Liver (tissue), 8 donors: ENCODE measurements at regions not wholly inside any gene's neighbourhood (a gene's known extent, or its start where the extent isn't known, plus 50 kb on each side); places are given as distances from the start of the nearest gene placed in this dataset.

Experiments used
- DNase-seq: peaks from one replicate; pipeline ENCODE4 v3.0.0-alpha.2; 2017; ENCODE audit warnings: low spot score
- H3K27ac ChIP-seq, 2 donors: one replicate each; pipeline ENCODE4 v1.7.0; 2013; ENCODE audit warnings: inconsistent platforms in 2 of 2, low read length in 2 of 2, control low read depth in 1 of 2, low read depth in 1 of 2, mild to moderate bottlenecking in 1 of 2
- H3K27me3 ChIP-seq, 4 donors: one replicate each; pipeline versions ENCODE4 v1.6.1 to v1.7.0; 2013; ENCODE audit warnings: low read length in 3 of 4, inconsistent platforms in 1 of 4, mild to moderate bottlenecking in 1 of 4, moderate library complexity in 1 of 4; ENCODE audit not compliant: control insufficient read depth in 4 of 4, insufficient read depth in 4 of 4
- H3K36me3 ChIP-seq, 4 donors: one replicate each; pipeline versions ENCODE4 v1.6.1 to v1.7.0; 2013; ENCODE audit warnings: low read length in 3 of 4, mild to moderate bottlenecking in 3 of 4, low read depth in 1 of 4, moderate library complexity in 1 of 4; ENCODE audit not compliant: control insufficient read depth in 4 of 4, insufficient read depth in 3 of 4
- H3K4me1 ChIP-seq, 4 donors: one replicate each; pipeline versions ENCODE4 v1.6.1 to v1.7.0; 2013; ENCODE audit warnings: low read length in 3 of 4, mild to moderate bottlenecking in 3 of 4, moderate library complexity in 1 of 4; ENCODE audit not compliant: control insufficient read depth in 4 of 4, insufficient read depth in 4 of 4
- H3K4me3 ChIP-seq, 3 donors: one replicate each; pipeline versions ENCODE4 v1.6.1 to v1.7.0; 2013; ENCODE audit warnings: low read length in 3 of 3, control low read depth in 1 of 3, low read depth in 1 of 3, mild to moderate bottlenecking in 1 of 3
- H3K9ac ChIP-seq, 2 donors: one replicate each; pipeline ENCODE4 v1.7.0; 2013; ENCODE audit warnings: low read length in 2 of 2, mild to moderate bottlenecking in 2 of 2, moderate library complexity in 2 of 2, control low read depth in 1 of 2, low read depth in 1 of 2
- H3K9me3 ChIP-seq, 4 donors: one replicate each; pipeline versions ENCODE4 v1.6.1 to v1.7.0; 2013; ENCODE audit warnings: low read length in 3 of 4; ENCODE audit not compliant: control insufficient read depth in 4 of 4
- ATF3 ChIP-seq: IDR thresholded peaks from 2 replicates; pipeline ENCODE4 v1.6.1; 2016; ENCODE audit warnings: antibody characterized with exemption
- EGR1 ChIP-seq, 2 donors: IDR thresholded peaks; 2 replicates each; pipeline ENCODE4 v1.6.1; 2016 to 2018; ENCODE audit warnings: antibody characterized with exemption in 2 of 2, low read depth in 2 of 2
- FOXA2 ChIP-seq: IDR thresholded peaks from 2 replicates; pipeline ENCODE4 v1.6.1; 2016; ENCODE audit warnings: antibody characterized with exemption
- GABPA ChIP-seq, 2 donors: IDR thresholded peaks in 1 of 2; conservative IDR thresholded peaks in 1 of 2; 2 replicates each; pipeline ENCODE4 v1.6.1; 2016; ENCODE audit warnings: antibody characterized with exemption in 2 of 2, mild to moderate bottlenecking in 1 of 2, moderate library complexity in 1 of 2
- HNF4A ChIP-seq, 2 donors: conservative IDR thresholded peaks; 2 replicates each; pipeline ENCODE4 v1.6.1; 2016; ENCODE audit warnings: antibody characterized with exemption in 2 of 2, mild to moderate bottlenecking in 2 of 2
- NR2F2 ChIP-seq: IDR thresholded peaks from 2 replicates; pipeline ENCODE4 v1.6.1; 2016; ENCODE audit warnings: antibody characterized with exemption
- RXRA ChIP-seq, 2 donors: IDR thresholded peaks; 2 replicates each; pipeline ENCODE4 v1.6.1; 2017 to 2018; ENCODE audit warnings: antibody characterized with exemption in 2 of 2, mild to moderate bottlenecking in 1 of 2
- TAF1 ChIP-seq: conservative IDR thresholded peaks from 2 replicates; pipeline ENCODE4 v1.6.1; 2016; ENCODE audit warnings: antibody characterized with exemption, mild to moderate bottlenecking
- YY1 ChIP-seq: IDR thresholded peaks from 2 replicates; pipeline ENCODE4 v1.6.1; 2016; ENCODE audit warnings: antibody characterized with exemption, mild to moderate bottlenecking
- ZBTB33 ChIP-seq: IDR thresholded peaks from 2 replicates; pipeline ENCODE4 v1.6.1; 2016; ENCODE audit warnings: antibody characterized with exemption
- WGBS: extraction: QIAGEN DNeasy Blood & Tissue Kit; methylation state at CpG from one replicate; pipeline ENCODE4 v1.1.7; 2013; 5-methylcytosine and 5-hydroxymethylcytosine counted together
- TF ChIP-seq, protein P1 (sequence below): IDR thresholded peaks from 2 replicates; pipeline ENCODE4 v1.6.1; 2016; ENCODE audit warnings: antibody characterized with exemption
- TF ChIP-seq, protein P2 (sequence below): fragments of 150-350 bp; IDR thresholded peaks from 2 replicates; pipeline ENCODE4 v1.5.1; 2017; ENCODE audit warnings: improper control_type of control experiment, low read depth, low read length; ENCODE audit not compliant: missing input control
- donor health status: healthy.
- donor health status: healthy.
- donor health status: healthy.
- donor health status: healthy.
- donor health status: healthy.

DNA sequence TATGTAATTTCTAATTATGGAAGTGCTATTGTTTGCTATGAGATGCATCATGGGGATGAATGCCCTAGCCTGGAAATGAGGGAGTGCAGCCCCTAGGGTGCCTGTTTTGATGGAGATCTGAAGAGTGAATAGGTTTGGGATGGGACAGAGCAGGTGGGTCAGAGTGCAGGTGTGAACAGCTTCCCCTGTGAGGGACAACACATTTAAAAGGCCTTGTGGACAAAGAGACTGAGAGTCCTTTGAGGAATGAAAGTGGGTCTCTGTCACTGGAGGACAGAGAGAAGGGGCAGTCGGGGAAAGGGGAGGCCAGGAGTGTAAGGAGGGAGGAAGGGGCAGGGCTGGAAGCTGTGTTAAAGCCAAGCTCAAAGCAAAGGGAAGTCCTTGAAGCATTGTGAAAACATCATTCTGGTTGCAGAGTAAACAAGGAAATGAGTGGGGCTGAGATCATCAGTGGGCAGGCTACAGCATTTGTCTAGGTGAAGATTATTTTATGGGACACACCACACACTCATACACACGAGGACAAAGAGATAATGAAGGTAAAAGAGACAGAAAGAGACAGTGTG lies 877.6 kb downstream of the SLC4A3 start:
- DNase-seq = no peak
- Histone ChIP-seq H3K4me3 (no peak overlapping the region), H3K27ac (no peak overlapping the region), H3K4me1 (no peaks in the 10 kb centered on the region), H3K9ac (no peak overlapping the region), H3K36me3 (no peaks in the 10 kb centered on the region), H3K9me3 (peaks cover 0 to 10% (median under 1%) of the 10 kb centered on the region in 4 donors), H3K27me3 (peaks cover 0 to 2% (median 0%) of the 10 kb centered on the region in 4 donors)
- 17% methylated on average over 2 of the region's 2 CpGs for WGBS
- no peak for TF ChIP-seq NR2F2
- no peak for TF ChIP-seq RXRA (IDR thresholded peaks at IDR 0.05)
- no peak for TF ChIP-seq FOXA2
- TF ChIP-seq, protein P1, sequence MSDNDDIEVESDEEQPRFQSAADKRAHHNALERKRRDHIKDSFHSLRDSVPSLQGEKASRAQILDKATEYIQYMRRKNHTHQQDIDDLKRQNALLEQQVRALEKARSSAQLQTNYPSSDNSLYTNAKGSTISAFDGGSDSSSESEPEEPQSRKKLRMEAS = no peak
- TF ChIP-seq GABPA (IDR thresholded peaks at IDR 0.05 in 1 of 2, conservative IDR thresholded peaks at IDR 0.05 in 1 of 2) = no peak
- no peak for TF ChIP-seq TAF1
- TF ChIP-seq ATF3 = no peak
- TF ChIP-seq HNF4A (conservative IDR thresholded peaks at IDR 0.05) = no peak

DNA sequence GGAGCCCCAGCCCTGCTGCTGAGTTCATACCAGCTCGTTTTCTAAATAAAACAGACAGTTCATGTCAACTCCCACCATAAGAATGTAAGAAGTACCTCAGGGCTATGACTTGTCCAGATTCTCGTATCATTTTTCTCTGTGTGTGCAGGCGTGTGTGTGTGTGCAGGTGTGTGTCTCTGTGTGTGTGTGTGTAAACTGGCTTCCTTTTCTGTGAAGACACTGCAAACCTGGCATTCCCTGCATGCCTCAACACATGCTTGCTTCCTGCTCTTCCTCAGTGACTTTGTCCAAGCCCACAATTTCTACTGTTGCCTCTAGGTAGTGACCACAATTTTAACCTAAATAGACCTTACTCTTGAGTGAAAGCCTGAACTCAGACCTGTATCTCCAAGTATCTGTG lies 879.0 kb downstream of the SLC4A3 start:
- Histone ChIP-seq H3K9me3 (peaks cover 0 to 5% (median under 1%) of the 10 kb centered on the region in 4 donors), H3K4me3 (no peak overlapping the region), H3K27ac (no peak overlapping the region), H3K4me1 (no peaks in the 10 kb centered on the region), H3K27me3 (peaks cover 0 to 2% (median 0%) of the 10 kb centered on the region in 4 donors), H3K36me3 (no peaks in the 10 kb centered on the region), H3K9ac (no peak overlapping the region)
- no peak for DNase-seq
- TF ChIP-seq, protein P1 = no peak
- TF ChIP-seq ZBTB33 (no peak), EGR1 (IDR thresholded peaks at IDR 0.05; ENCODE audit: low read depth in 2 of 2) (no peak), ATF3 (no peak)
- WGBS = 66% methylated on average over 3 of the region's 3 CpGs

- TF ChIP-seq EGR1 (IDR thresholded peaks at IDR 0.05; ENCODE audit: low read depth in 2 of 2) = no peak
- no peak for TF ChIP-seq RXRA (IDR thresholded peaks at IDR 0.05)
- TF ChIP-seq ZBTB33 = no peak
- TF ChIP-seq, protein P2, sequence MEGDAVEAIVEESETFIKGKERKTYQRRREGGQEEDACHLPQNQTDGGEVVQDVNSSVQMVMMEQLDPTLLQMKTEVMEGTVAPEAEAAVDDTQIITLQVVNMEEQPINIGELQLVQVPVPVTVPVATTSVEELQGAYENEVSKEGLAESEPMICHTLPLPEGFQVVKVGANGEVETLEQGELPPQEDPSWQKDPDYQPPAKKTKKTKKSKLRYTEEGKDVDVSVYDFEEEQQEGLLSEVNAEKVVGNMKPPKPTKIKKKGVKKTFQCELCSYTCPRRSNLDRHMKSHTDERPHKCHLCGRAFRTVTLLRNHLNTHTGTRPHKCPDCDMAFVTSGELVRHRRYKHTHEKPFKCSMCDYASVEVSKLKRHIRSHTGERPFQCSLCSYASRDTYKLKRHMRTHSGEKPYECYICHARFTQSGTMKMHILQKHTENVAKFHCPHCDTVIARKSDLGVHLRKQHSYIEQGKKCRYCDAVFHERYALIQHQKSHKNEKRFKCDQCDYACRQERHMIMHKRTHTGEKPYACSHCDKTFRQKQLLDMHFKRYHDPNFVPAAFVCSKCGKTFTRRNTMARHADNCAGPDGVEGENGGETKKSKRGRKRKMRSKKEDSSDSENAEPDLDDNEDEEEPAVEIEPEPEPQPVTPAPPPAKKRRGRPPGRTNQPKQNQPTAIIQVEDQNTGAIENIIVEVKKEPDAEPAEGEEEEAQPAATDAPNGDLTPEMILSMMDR = no peak
- no peak for TF ChIP-seq YY1
- H3K9ac ChIP-seq = no peak overlapping the region
- H3K4me3 ChIP-seq = no peak overlapping the region
- H3K9me3 ChIP-seq = no peaks in the 10 kb centered on the region
- no peak for DNase-seq
- H3K27ac ChIP-seq = no peak overlapping the region
- WGBS = 59% methylated on average over 2 of the region's 2 CpGs
- no peaks in the 10 kb centered on the region for H3K36me3 ChIP-seq
- peaks cover 0 to 3% (median under 1%) of the 10 kb centered on the region in 4 donors for H3K27me3 ChIP-seq
- no peaks in the 10 kb centered on the region for H3K4me1 ChIP-seq
Measured at GRCh38 chr2:220509096-220509757, 881.8 kb downstream of the SLC4A3 start.
